ENCODE measurements at regions not wholly inside any gene's neighbourhood (a gene's known extent, or its start where the extent isn't known, plus 50 kb on each side); places are given as distances from the start of the nearest gene placed in this dataset.

GRCh38 chr5:105230516-105231157 lies 1668.0 kb upstream of the NUDT12 start:
- BruUV-seq (replicated peaks), result no TSS peak
- H3K9me3 Mint-ChIP-seq (ENCODE audit: unreplicated experiment), result no peaks in the 10 kb centered on the region
- no peak overlapping the region for H3K4me3 Mint-ChIP-seq (ENCODE audit: unreplicated experiment)
- POLR2A ChIA-PET, result interaction anchor here (0.8 kb wide), 1 partner anchor 8 kb away, joined by 3 read pairs; no protein-coding TSS in a partner anchor
- H3K27ac Mint-ChIP-seq (ENCODE audit: low read depth, unreplicated experiment), result no peak overlapping the region
- H3K27me3 Mint-ChIP-seq (ENCODE audit: insufficient read depth, unreplicated experiment), result no peaks in the 10 kb centered on the region
- intact Hi-C loops (cut with micrococcal nuclease), result no loop called here
- CTCF ChIA-PET, result no interaction called here
- no peaks in the 10 kb centered on the region for H3K36me3 Mint-ChIP-seq (ENCODE audit: insufficient read depth, unreplicated experiment)
- DNase-seq (ENCODE audit: unreplicated experiment), result no peak
- TF ChIP-seq CTCF (IDR thresholded peaks at IDR 0.05; ENCODE audit: unreplicated experiment), result no peak
- no peaks in the 10 kb centered on the region for H3K4me1 Mint-ChIP-seq (ENCODE audit: insufficient read depth, unreplicated experiment)

- intact Hi-C loops (cut with micrococcal nuclease), result no loop called here
- Mint-ChIP-seq H3K27me3 (ENCODE audit: insufficient read depth, unreplicated experiment) (no peaks in the 10 kb centered on the region), H3K9me3 (ENCODE audit: unreplicated experiment) (no peaks in the 10 kb centered on the region), H3K27ac (ENCODE audit: low read depth, unreplicated experiment) (no peak overlapping the region), H3K4me1 (ENCODE audit: insufficient read depth, unreplicated experiment) (no peaks in the 10 kb centered on the region), H3K36me3 (ENCODE audit: insufficient read depth, unreplicated experiment) (no peaks in the 10 kb centered on the region), H3K4me3 (ENCODE audit: unreplicated experiment) (no peak overlapping the region)
- no TSS peak for BruUV-seq (replicated peaks)
- TF ChIP-seq CTCF (IDR thresholded peaks at IDR 0.05; ENCODE audit: unreplicated experiment), result no peak
- no peak for DNase-seq (ENCODE audit: unreplicated experiment)
- POLR2A ChIA-PET, result no interaction called here
- CTCF ChIA-PET, result interaction anchor here (0.6 kb wide), 1 partner anchor 62 kb away, joined by 3 read pairs; no protein-coding TSS in a partner anchor
Observed at GRCh38 chr5:105218018-105218417, 1655.4 kb upstream of the NUDT12 start.

- Mint-ChIP-seq H3K36me3 (ENCODE audit: insufficient read depth, unreplicated experiment) (no peaks in the 10 kb centered on the region), H3K4me1 (ENCODE audit: insufficient read depth, unreplicated experiment) (no peaks in the 10 kb centered on the region), H3K4me3 (ENCODE audit: unreplicated experiment) (no peak overlapping the region), H3K27ac (ENCODE audit: low read depth, unreplicated experiment) (no peak overlapping the region), H3K9me3 (ENCODE audit: unreplicated experiment) (no peaks in the 10 kb centered on the region), H3K27me3 (ENCODE audit: insufficient read depth, unreplicated experiment) (no peaks in the 10 kb centered on the region)
- TF ChIP-seq CTCF (IDR thresholded peaks at IDR 0.05; ENCODE audit: unreplicated experiment), result no peak
- no peak for DNase-seq (ENCODE audit: unreplicated experiment)
- ChIA-PET CTCF (no interaction called here), POLR2A (no interaction called here)
- BruUV-seq (replicated peaks), result no TSS peak
- intact Hi-C loops (cut with micrococcal nuclease), result no loop called here
Observed at GRCh38 chr5:105213078-105213477, 1650.5 kb upstream of the NUDT12 start.

GRCh38 chr5:105207066-105207465 lies 1644.5 kb upstream of the NUDT12 start:
- Mint-ChIP-seq H3K27ac (ENCODE audit: low read depth, unreplicated experiment) (no peak overlapping the region), H3K36me3 (ENCODE audit: insufficient read depth, unreplicated experiment) (no peaks in the 10 kb centered on the region), H3K4me3 (ENCODE audit: unreplicated experiment) (no peak overlapping the region), H3K9me3 (ENCODE audit: unreplicated experiment) (no peaks in the 10 kb centered on the region), H3K27me3 (ENCODE audit: insufficient read depth, unreplicated experiment) (no peaks in the 10 kb centered on the region), H3K4me1 (ENCODE audit: insufficient read depth, unreplicated experiment) (no peaks in the 10 kb centered on the region)
- intact Hi-C loops (cut with micrococcal nuclease), result no loop called here
- ChIA-PET POLR2A (interaction anchor here (1.2 kb wide), 1 partner anchor 13 kb away, joined by 4 read pairs; no protein-coding TSS in a partner anchor), CTCF (interaction anchor here (0.7 kb wide), 1 partner anchor 42 kb away, joined by 5 read pairs; no protein-coding TSS in a partner anchor)
- no peak for DNase-seq (ENCODE audit: unreplicated experiment)
- TF ChIP-seq CTCF (IDR thresholded peaks at IDR 0.05; ENCODE audit: unreplicated experiment), result no peak
- no TSS peak for BruUV-seq (replicated peaks)

All from MCF 10A (cell line).